WI38 (cell line): ENCODE measurements at regions not wholly inside any gene's neighbourhood (a gene's known extent, or its start where the extent isn't known, plus 50 kb on each side); places are given as distances from the start of the nearest gene placed in this dataset.
"Not testable (repeated sequence)": the region's sequence is repeated elsewhere in the genome, so short reads cannot be mapped to it uniquely, and the experiment has no call there.

Experiments used
- H3K4me3 ChIP-seq: 2 replicates; pipeline ENCODE4 v1.5.1; 2011; ENCODE audit warnings: low read depth, mild to moderate bottlenecking, control low read depth, low read length
- CTCF ChIP-seq: IDR thresholded peaks from 2 replicates; pipeline ENCODE4 v1.5.1; 2012; ENCODE audit warnings: low read depth, mild to moderate bottlenecking, control low read depth, low read length

- no peak for TF ChIP-seq CTCF
Observed at GRCh38 chr1:201637282-201638079, 98.6 kb downstream of the NAV1 start.

GRCh38 chr1:201639391-201639790 lies 100.5 kb downstream of the NAV1 start:
- no peak for TF ChIP-seq CTCF
- no peak overlapping the region for H3K4me3 ChIP-seq

More at GRCh38 chr1:201637282-201638079, 98.6 kb downstream of the NAV1 start:
- no peak overlapping the region for H3K4me3 ChIP-seq

- no peak for TF ChIP-seq CTCF
- no peak overlapping the region for H3K4me3 ChIP-seq
Observed at GRCh38 chr1:201639826-201640225, 100.9 kb downstream of the NAV1 start.

- no peak overlapping the region for H3K4me3 ChIP-seq
- TF ChIP-seq CTCF: no peak
Observed at GRCh38 chr1:201640624-201641023, 101.7 kb downstream of the NAV1 start.

- no peak for TF ChIP-seq CTCF
- H3K4me3 ChIP-seq: no peak overlapping the region
Observed at GRCh38 chr1:201641524-201642253, 102.8 kb downstream of the NAV1 start.

- no peak for TF ChIP-seq CTCF
- no peak overlapping the region for H3K4me3 ChIP-seq
Observed at GRCh38 chr1:201643835-201644104, 104.8 kb downstream of the NAV1 start.

- no peak for TF ChIP-seq CTCF
- H3K4me3 ChIP-seq: no peak overlapping the region
Observed at GRCh38 chr1:201644197-201644596, 105.3 kb downstream of the NAV1 start.

GRCh38 chr1:201645000-201645399 lies 106.1 kb downstream of the NAV1 start:
- not testable (repeated sequence) for H3K4me3 ChIP-seq
